CD4-positive, alpha-beta T cell (primary cell): ENCODE measurements at regions not wholly inside any gene's neighbourhood (a gene's known extent, or its start where the extent isn't known, plus 50 kb on each side); places are given as distances from the start of the nearest gene placed in this dataset.

Source experiments
- ATAC-seq: fragments of 200-7000 bp; cut with Tn5 transposase; one replicate; pipeline ENCODE4 v1.10.0; 2022; ENCODE audit warnings: mild to moderate bottlenecking; ENCODE audit not compliant: poor library complexity
- CTCF ChIA-PET: fragments of 350-600 bp; sonication (Branson Sonifier 250); formaldehyde crosslinking; loops from one replicate; lab custom pipeline; 2021; ENCODE audit warnings: antibody characterized with exemption, inconsistent platforms; lab: Charles Lee
- POLR2A ChIA-PET: fragments of 350-600 bp; sonication (Branson Sonifier 250); formaldehyde crosslinking; loops from one replicate; lab custom pipeline; 2021; ENCODE audit warnings: antibody characterized with exemption, inconsistent platforms; lab: Charles Lee
- DNase-seq, 14 experiments: peaks; one replicate each; pipeline ENCODE4 v3.0.0-alpha.2; 2013 to 2020; ENCODE audit warnings: mixed read lengths in 2 of 14
- H3K27ac ChIP-seq, 2 donors: one replicate each; pipeline versions ENCODE4 v1.5.1 to v1.7.0; 2013; ENCODE audit warnings: low read length in 2 of 2, low read depth in 1 of 2, mild to moderate bottlenecking in 1 of 2
- H3K27me3 ChIP-seq, 2 experiments: 1 replicate in 1 of 2; 2 replicates in 1 of 2; pipeline versions ENCODE4 v1.6.1 to v1.7.0; 2013; ENCODE audit warnings: low read length in 2 of 2, control low read depth in 1 of 2, mild to moderate bottlenecking in 1 of 2, moderate library complexity in 1 of 2; ENCODE audit not compliant: insufficient read depth in 2 of 2, control insufficient read depth in 1 of 2
- H3K36me3 ChIP-seq: one replicate; pipeline ENCODE4 v1.6.1; 2013; ENCODE audit warnings: low read length, control low read depth; ENCODE audit not compliant: insufficient read depth
- H3K4me1 ChIP-seq: one replicate; pipeline ENCODE4 v1.6.1; 2013; ENCODE audit warnings: low read length, control low read depth; ENCODE audit not compliant: insufficient read depth
- H3K4me3 ChIP-seq: one replicate; pipeline ENCODE4 v1.5.1; 2013; ENCODE audit warnings: mild to moderate bottlenecking, low read length, moderate library complexity
- H3K9me3 ChIP-seq, 2 experiments: 1 replicate in 1 of 2; 2 replicates in 1 of 2; pipeline versions ENCODE4 v1.6.1 to v1.7.0; 2013; ENCODE audit warnings: low read length in 2 of 2, mild to moderate bottlenecking in 2 of 2, control low read depth in 1 of 2, moderate library complexity in 1 of 2; ENCODE audit not compliant: control insufficient read depth in 1 of 2, insufficient read depth in 1 of 2
- H3K27ac Mint-ChIP-seq: one replicate; pipeline ENCODE4 v1.8.0; 2020; ENCODE audit warnings: mixed read lengths
- H3K27me3 Mint-ChIP-seq: one replicate; pipeline ENCODE4 v1.8.0; 2021; ENCODE audit warnings: mixed read lengths
- H3K36me3 Mint-ChIP-seq: one replicate; pipeline ENCODE4 v1.8.0; 2021; ENCODE audit warnings: low read depth, mixed read lengths
- H3K4me1 Mint-ChIP-seq: one replicate; pipeline ENCODE4 v1.8.0; 2021; ENCODE audit warnings: low read depth, mixed read lengths
- H3K4me3 Mint-ChIP-seq: one replicate; pipeline ENCODE4 v1.8.0; 2020; ENCODE audit warnings: mild to moderate bottlenecking, mixed read lengths
- H3K9me3 Mint-ChIP-seq: one replicate; pipeline ENCODE4 v1.8.0; 2020; ENCODE audit warnings: mixed read lengths
- CTCF ChIP-seq: fragments of 200-600 bp; IDR thresholded peaks from one replicate; pipeline ENCODE4 v1.8.0; 2022; ENCODE audit warnings: antibody characterized with exemption, mild to moderate bottlenecking
- intact Hi-C, 2 experiments: fragments of 100-400 bp; cut with DNase I in 1 of 2; cut with micrococcal nuclease in 1 of 2; formaldehyde crosslinking; loops; one replicate each; pipeline versions ENCODE4 v1.15.1 to v1.9.0; 2023 to 2025; cut with DNase I, micrococcal nuclease

- H3K27me3 ChIP-seq: no peaks in the 10 kb centered on the region
- H3K4me1 ChIP-seq: no peaks in the 10 kb centered on the region
- CTCF ChIA-PET: no interaction called here
- no peak for ATAC-seq
- Mint-ChIP-seq H3K9me3 (peaks cover 7% of the 10 kb centered on the region), H3K27me3 (no peaks in the 10 kb centered on the region), H3K27ac (no peak overlapping the region), H3K36me3 (no peaks in the 10 kb centered on the region), H3K4me1 (no peaks in the 10 kb centered on the region), H3K4me3 (no peak overlapping the region)
- H3K36me3 ChIP-seq: no peaks in the 10 kb centered on the region
- H3K9me3 ChIP-seq: no peaks in the 10 kb centered on the region
- POLR2A ChIA-PET: no interaction called here
- H3K27ac ChIP-seq: no peak overlapping the region
- H3K4me3 ChIP-seq: no peak overlapping the region
- no peak for TF ChIP-seq CTCF
- no peak for DNase-seq
- intact Hi-C loops: no loop called here
These were observed 352.7 kb downstream of the AKAIN1 start for GRCh38 chr18:4844320-4844719.

- ChIA-PET POLR2A (no interaction called here), CTCF (no interaction called here)
- no peaks in the 10 kb centered on the region for H3K4me1 ChIP-seq
- TF ChIP-seq CTCF: no peak
- H3K36me3 Mint-ChIP-seq: no peaks in the 10 kb centered on the region
- no peak overlapping the region for H3K4me3 Mint-ChIP-seq
- H3K36me3 ChIP-seq: no peaks in the 10 kb centered on the region
- H3K27ac ChIP-seq: no peak overlapping the region
- H3K27me3 Mint-ChIP-seq: no peaks in the 10 kb centered on the region
- no peaks in the 10 kb centered on the region for H3K4me1 Mint-ChIP-seq
- intact Hi-C loops: no loop called here
- no peaks in the 10 kb centered on the region for H3K9me3 ChIP-seq
- DNase-seq: no peak
- H3K9me3 Mint-ChIP-seq: peaks cover 7% of the 10 kb centered on the region
- H3K4me3 ChIP-seq: no peak overlapping the region
- no peak for ATAC-seq
- no peak overlapping the region for H3K27ac Mint-ChIP-seq
- no peaks in the 10 kb centered on the region for H3K27me3 ChIP-seq
These were observed 353.3 kb downstream of the AKAIN1 start for GRCh38 chr18:4843771-4844170.

GRCh38 chr18:4842751-4843150 lies 354.3 kb downstream of the AKAIN1 start:
- Histone ChIP-seq H3K27ac (no peak overlapping the region), H3K27me3 (no peaks in the 10 kb centered on the region), H3K9me3 (no peaks in the 10 kb centered on the region), H3K36me3 (no peaks in the 10 kb centered on the region), H3K4me1 (no peaks in the 10 kb centered on the region), H3K4me3 (no peak overlapping the region)
- no peaks in the 10 kb centered on the region for H3K36me3 Mint-ChIP-seq
- DNase-seq (no peak), ATAC-seq (no peak)
- no peaks in the 10 kb centered on the region for H3K4me1 Mint-ChIP-seq
- no peak overlapping the region for H3K27ac Mint-ChIP-seq
- intact Hi-C loops: no loop called here
- TF ChIP-seq CTCF: no peak
- no peaks in the 10 kb centered on the region for H3K27me3 Mint-ChIP-seq
- no peak overlapping the region for H3K4me3 Mint-ChIP-seq
- ChIA-PET CTCF (no interaction called here), POLR2A (no interaction called here)
- peaks cover 7% of the 10 kb centered on the region for H3K9me3 Mint-ChIP-seq
